Sigmoid colon (tissue), 6 donors: ENCODE measurements at regions not wholly inside any gene's neighbourhood (a gene's known extent, or its start where the extent isn't known, plus 50 kb on each side); places are given as distances from the start of the nearest gene placed in this dataset.

Source experiments
- DNase-seq: peaks from one replicate; pipeline ENCODE4 v3.0.0-alpha.2; 2019
- H3K27ac ChIP-seq, 4 donors: fragments of 200-600 bp; sonication (generic); one replicate each; pipeline ENCODE4 v1.5.1; 2016 to 2019; ENCODE audit warnings: mild to moderate bottlenecking in 1 of 4
- H3K27me3 ChIP-seq, 3 donors: fragments of 200-600 bp; sonication (generic); one replicate each; pipeline ENCODE4 v1.5.1; 2019; ENCODE audit warnings: mild to moderate bottlenecking in 1 of 3
- H3K36me3 ChIP-seq, 4 donors: fragments of 200-600 bp; sonication (generic); one replicate each; pipeline ENCODE4 v1.5.1; 2016 to 2019
- H3K4me1 ChIP-seq, 4 donors: fragments of 200-600 bp; sonication (generic); one replicate each; pipeline ENCODE4 v1.5.1; 2017 to 2019
- H3K4me3 ChIP-seq, 4 donors: fragments of 200-600 bp; sonication (generic); one replicate each; pipeline ENCODE4 v1.5.1; 2017 to 2019; ENCODE audit warnings: mild to moderate bottlenecking in 2 of 4, moderate library complexity in 1 of 4
- H3K9me3 ChIP-seq, 4 donors: fragments of 200-600 bp in 3 of 4; sonication (generic) in 3 of 4; one replicate each; pipeline versions ENCODE4 v1.5.1 to v1.6.1; 2013 to 2019
- CTCF ChIP-seq, 4 experiments: fragments of 450-650 bp in 3 of 4; fragments of 200-600 bp in 1 of 4; IDR thresholded peaks; one replicate each; pipeline ENCODE4 v1.5.1; 2016 to 2019; ENCODE audit warnings: antibody characterized with exemption in 4 of 4, mild to moderate bottlenecking in 3 of 4, moderate library complexity in 2 of 4
- EP300 ChIP-seq, 4 donors: sonication (generic); formaldehyde crosslinking; IDR thresholded peaks; one replicate each; pipeline ENCODE4 v1.6.1; 2017; ENCODE audit warnings: antibody characterized with exemption in 4 of 4
- POLR2A ChIP-seq, 2 donors: fragments of 450-650 bp; IDR thresholded peaks; one replicate each; pipeline ENCODE4 v1.6.1; 2016; ENCODE audit warnings: antibody characterized with exemption in 2 of 2, mild to moderate bottlenecking in 2 of 2, moderate library complexity in 2 of 2
- POLR2AphosphoS5 ChIP-seq, 4 donors: sonication (generic); formaldehyde crosslinking; IDR thresholded peaks; one replicate each; pipeline ENCODE4 v1.6.1; 2017; ENCODE audit warnings: antibody characterized with exemption in 4 of 4
- WGBS, 2 donors: extraction: QIAGEN DNeasy Blood & Tissue Kit; methylation state at CpG; one replicate each; pipeline ENCODE4 v1.1.7; 2013; 5-methylcytosine and 5-hydroxymethylcytosine counted together
- intact Hi-C: fragments of 100-400 bp; cut with DNase I; formaldehyde crosslinking; loops from one replicate; pipeline ENCODE4 v1.15.1; 2023
- donor health status: healthy with polysubstance abuse.
- donor health status: healthy.

GRCh38 chr15:91783008-91783407, 70.5 kb upstream of the SLCO3A1 start:
- Histone ChIP-seq H3K27me3 (no peaks in the 10 kb centered on the region), H3K9me3 (no peaks in the 10 kb centered on the region), H3K4me3 (no peak overlapping the region), H3K36me3 (no peaks in the 10 kb centered on the region), H3K27ac (no peak overlapping the region), H3K4me1 (no peaks in the 10 kb centered on the region)
- intact Hi-C loops = no loop called here
- WGBS, 2 donors = 72 to 78% methylated on average over 3 of the region's 3 CpGs
- no peak for DNase-seq
- TF ChIP-seq CTCF (IDR thresholded peaks at IDR 0.05) (no peak), EP300 (IDR thresholded peaks at IDR 0.05) (no peak), POLR2AphosphoS5 (IDR thresholded peaks at IDR 0.05) (no peak), POLR2A (IDR thresholded peaks at IDR 0.05) (no peak)

- intact Hi-C loops = no loop called here
- no peak for TF ChIP-seq EP300 (IDR thresholded peaks at IDR 0.05)
- no peak for TF ChIP-seq CTCF (IDR thresholded peaks at IDR 0.05)
- TF ChIP-seq POLR2AphosphoS5 (IDR thresholded peaks at IDR 0.05) = no peak
- no peak for TF ChIP-seq POLR2A (IDR thresholded peaks at IDR 0.05)
Observed at GRCh38 chr15:91783451-91783850, 70.1 kb upstream of the SLCO3A1 start.

GRCh38 chr15:91784973-91785709, 68.4 kb upstream of the SLCO3A1 start:
- no peak for TF ChIP-seq CTCF (IDR thresholded peaks at IDR 0.05)
- TF ChIP-seq POLR2AphosphoS5 (IDR thresholded peaks at IDR 0.05) = no peak
- TF ChIP-seq EP300 (IDR thresholded peaks at IDR 0.05) = no peak
- no peak for TF ChIP-seq POLR2A (IDR thresholded peaks at IDR 0.05)
- intact Hi-C loops = no loop called here

More at GRCh38 chr15:91783451-91783850, 70.1 kb upstream of the SLCO3A1 start:
- no peaks in the 10 kb centered on the region for H3K9me3 ChIP-seq
- no peak overlapping the region for H3K27ac ChIP-seq
- DNase-seq = no peak
- no peaks in the 10 kb centered on the region for H3K27me3 ChIP-seq
- H3K4me1 ChIP-seq = no peaks in the 10 kb centered on the region
- no peaks in the 10 kb centered on the region for H3K36me3 ChIP-seq
- H3K4me3 ChIP-seq = no peak overlapping the region

GRCh38 chr15:91787198-91787597, 66.3 kb upstream of the SLCO3A1 start:
- no peaks in the 10 kb centered on the region for H3K36me3 ChIP-seq
- H3K27ac ChIP-seq = no peak overlapping the region
- H3K4me1 ChIP-seq = no peaks in the 10 kb centered on the region
- 54 to 80% methylated on average over 7 of the region's 7 CpGs for WGBS, 2 donors
- DNase-seq = no peak
- intact Hi-C loops = no loop called here
- no peak overlapping the region for H3K4me3 ChIP-seq
- no peaks in the 10 kb centered on the region for H3K27me3 ChIP-seq
- TF ChIP-seq CTCF (IDR thresholded peaks at IDR 0.05) (no peak), POLR2AphosphoS5 (IDR thresholded peaks at IDR 0.05) (no peak), POLR2A (IDR thresholded peaks at IDR 0.05) (no peak)
- H3K9me3 ChIP-seq = no peaks in the 10 kb centered on the region

More at GRCh38 chr15:91784973-91785709, 68.4 kb upstream of the SLCO3A1 start:
- WGBS, 2 donors = 92% methylated on average over 4 of the region's 4 CpGs
- H3K36me3 ChIP-seq = no peaks in the 10 kb centered on the region
- H3K27me3 ChIP-seq = no peaks in the 10 kb centered on the region
- H3K9me3 ChIP-seq = no peaks in the 10 kb centered on the region
- H3K27ac ChIP-seq = no peak overlapping the region
- no peak for DNase-seq
- H3K4me3 ChIP-seq = no peak overlapping the region
- H3K4me1 ChIP-seq = no peaks in the 10 kb centered on the region

GRCh38 chr15:91789136-91789535, 64.4 kb upstream of the SLCO3A1 start:
- Histone ChIP-seq H3K27ac (no peak overlapping the region), H3K36me3 (no peaks in the 10 kb centered on the region), H3K4me3 (no peak overlapping the region), H3K9me3 (no peaks in the 10 kb centered on the region), H3K4me1 (no peaks in the 10 kb centered on the region), H3K27me3 (no peaks in the 10 kb centered on the region)
- intact Hi-C loops = no loop called here
- no peak for DNase-seq
- TF ChIP-seq EP300 (IDR thresholded peaks at IDR 0.05) (no peak), POLR2AphosphoS5 (IDR thresholded peaks at IDR 0.05) (no peak), CTCF (IDR thresholded peaks at IDR 0.05) (no peak), POLR2A (IDR thresholded peaks at IDR 0.05) (no peak)
- 90 to 93% methylated on average over 5 of the region's 5 CpGs for WGBS, 2 donors
